Neural progenitor cell (in vitro differentiated cells): ENCODE measurements at regions not wholly inside any gene's neighbourhood (a gene's known extent, or its start where the extent isn't known, plus 50 kb on each side); places are given as distances from the start of the nearest gene placed in this dataset.

Source experiments
- CTCF ChIP-seq: fragments of 200-600 bp; sonication (generic); IDR thresholded peaks from 2 replicates; pipeline ENCODE4 v1.5.1; 2017; ENCODE audit warnings: antibody characterized with exemption, mild to moderate bottlenecking
- EZH2 ChIP-seq: fragments of 200-600 bp; sonication (generic); IDR thresholded peaks from 2 replicates; pipeline ENCODE4 v1.6.1; 2017; ENCODE audit warnings: antibody characterized with exemption, mild to moderate bottlenecking, moderate library complexity
- EZH2phosphoT487 ChIP-seq: fragments of 200-600 bp; sonication (generic); IDR thresholded peaks from 2 replicates; pipeline ENCODE4 v1.6.1; 2017; ENCODE audit warnings: antibody characterized with exemption

DNA sequence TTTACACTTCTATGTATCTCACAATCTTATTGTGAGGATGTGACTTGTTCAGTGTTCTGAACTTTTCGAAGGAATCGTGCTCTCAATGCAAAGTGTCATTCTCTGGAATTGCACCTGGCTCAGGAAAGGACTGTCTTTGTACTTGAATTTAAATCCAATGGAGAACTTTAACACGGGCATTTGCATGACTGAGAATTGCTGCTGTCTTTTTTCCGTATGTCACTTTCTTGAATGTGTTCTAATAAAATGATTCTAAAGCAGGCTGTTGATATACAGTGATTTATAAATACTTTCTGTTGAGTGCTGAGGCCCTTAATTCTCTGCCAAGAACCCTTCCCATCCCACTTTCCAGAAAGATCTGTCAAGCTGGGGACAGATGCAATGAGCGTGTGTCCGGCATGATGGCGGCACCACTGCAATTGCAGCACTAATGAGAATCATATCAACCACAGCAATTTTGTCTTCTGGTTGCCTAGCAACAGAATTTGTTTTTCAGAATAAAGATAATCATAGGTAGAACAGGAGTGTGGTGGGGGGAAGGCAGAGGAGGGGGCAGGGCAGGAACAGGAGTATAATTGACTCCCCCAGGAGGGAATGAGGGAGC, 210.6 kb upstream of the UMPS start:
- TF ChIP-seq EZH2phosphoT487 (no peak), CTCF (no peak), EZH2 (no peak)
